HepG2 (cell line): ENCODE measurements at regions not wholly inside any gene's neighbourhood (a gene's known extent, or its start where the extent isn't known, plus 50 kb on each side); places are given as distances from the start of the nearest gene placed in this dataset.

Experiments used
- ATAC-seq: fragments of 200-7000 bp; cut with Tn5 transposase; 3 replicates; pipeline ENCODE4 v1.9.1; 2020; ENCODE audit warnings: mild to moderate bottlenecking, moderate library complexity
- BruUV-seq: library from RNA; stranded (reverse); fragments of 400-500 nt; replicated peaks from 2 replicates; lab custom pipeline; 2021; lab: Mats Ljungman, UMichigan
- CTCF ChIA-PET: fragments of 300-600 bp; formaldehyde crosslinking; extraction: SDS; loops from one replicate; lab custom pipeline; 2021; ENCODE audit warnings: low total read pairs, inconsistent platforms, low intra/inter-chr PET ratio; lab: Yijun Ruan, JAX
- POLR2A ChIA-PET: fragments of 350-600 bp; sonication (Branson Sonifier 250); formaldehyde crosslinking; loops from one replicate; lab custom pipeline; 2020; ENCODE audit warnings: antibody characterized with exemption, inconsistent platforms; lab: Yijun Ruan, JAX
- DNase-seq: peaks from one replicate; pipeline ENCODE4 v3.0.0-alpha.2; 2015; ENCODE audit warnings: low spot score
- FAIRE-seq: peaks from 3 replicates; lab custom pipeline; 2011; peaks lifted over from hg19 to GRCh38; lab: Jason Lieb, UNC
- H2AFZ ChIP-seq: one replicate; pipeline ENCODE4 v1.6.1; 2011; ENCODE audit warnings: low read length, inconsistent platforms
- H3K27ac ChIP-seq: fragments of 300-600 bp; 3 replicates; pipeline ENCODE4 v1.8.0; 2011; ENCODE audit warnings: mixed run types, mild to moderate bottlenecking, mixed read lengths, low read length, inconsistent platforms; ENCODE audit not compliant: insufficient read depth; ENCODE audit errors: extremely low read length
- H3K27me3 ChIP-seq, 2 experiments: fragments of 200-600 bp in 1 of 2; 2 replicates in 1 of 2; 3 replicates in 1 of 2; pipeline versions ENCODE4 v1.6.0 to v1.8.0; 2011; ENCODE audit warnings: low read length in 2 of 2, mild to moderate bottlenecking in 2 of 2, moderate library complexity in 2 of 2, inconsistent platforms in 1 of 2; ENCODE audit not compliant: insufficient read depth in 2 of 2, control insufficient read depth in 1 of 2
- H3K36me3 ChIP-seq, 2 experiments: fragments of 200-600 bp in 1 of 2; replicated peaks in 1 of 2; 2 replicates in 1 of 2; 3 replicates in 1 of 2; pipeline versions ENCODE4 v1.5.1 to v1.8.0; 2011; ENCODE audit warnings: low read length in 2 of 2, inconsistent platforms in 1 of 2; ENCODE audit not compliant: insufficient read depth in 2 of 2, control insufficient read depth in 1 of 2
- H3K4me1 ChIP-seq: 2 replicates; pipeline ENCODE4 v1.5.1; 2012; ENCODE audit warnings: low read length, inconsistent platforms; ENCODE audit not compliant: insufficient read depth
- H3K4me2 ChIP-seq: 2 replicates; pipeline ENCODE4 v1.6.0; 2011; ENCODE audit warnings: low read depth, low read length, inconsistent platforms
- H3K4me3 ChIP-seq, 3 experiments: fragments of 200-600 bp in 1 of 3; sonication (generic), shearing (Covaris generic) in 1 of 3; replicated peaks in 1 of 3; 2 replicates each; pipeline ENCODE4 v1.5.1; 2011 to 2016; ENCODE audit warnings: low read length in 3 of 3, inconsistent platforms in 2 of 3, low read depth in 2 of 3, mild to moderate bottlenecking in 2 of 3, control low read depth in 1 of 3, mixed read lengths in 1 of 3; ENCODE audit not compliant: insufficient read depth in 1 of 3
- H3K79me2 ChIP-seq: one replicate; pipeline ENCODE4 v1.6.1; 2011; ENCODE audit warnings: low read length, inconsistent platforms; ENCODE audit not compliant: insufficient read depth
- H3K9ac ChIP-seq: 2 replicates; pipeline ENCODE4 v1.6.0; 2011; ENCODE audit warnings: mild to moderate bottlenecking, low read depth, low read length, inconsistent platforms; ENCODE audit not compliant: insufficient read depth
- H3K9me3 ChIP-seq: 2 replicates; pipeline ENCODE4 v1.5.1; 2012; ENCODE audit warnings: mild to moderate bottlenecking, low read length
- H4K20me1 ChIP-seq: 2 replicates; pipeline ENCODE4 v1.6.0; 2011; ENCODE audit warnings: inconsistent platforms, mild to moderate bottlenecking, low read length, moderate library complexity; ENCODE audit not compliant: insufficient read depth
- SMARCE1 ChIP-seq: fragments of 450-650 bp; IDR thresholded peaks from 2 replicates; pipeline ENCODE4 v1.6.1; 2017; ENCODE audit warnings: borderline replicate concordance
- STAT5B ChIP-seq: sonication (generic); formaldehyde crosslinking; IDR thresholded peaks from 2 replicates; pipeline ENCODE4 v1.4.0; 2020; ENCODE audit warnings: missing genetic modification reagents
- in situ Hi-C: cut with HindIII; loops from 2 replicates; pipeline ENCODE4 v1.10.0; 2017; ENCODE audit warnings: low pct_unique_long_range_greater_than_20kb; ENCODE audit not compliant: extremely low pct_ligation_motif_present
- intact Hi-C: fragments of 100-400 bp; cut with micrococcal nuclease; formaldehyde crosslinking; loops from one replicate; pipeline ENCODE4 v1.10.0; 2022; ENCODE audit not compliant: unreplicated experiment
- TF ChIP-seq, protein P1 (sequence below): sonication (generic); formaldehyde crosslinking; IDR thresholded peaks from 2 replicates; pipeline ENCODE4 v1.5.0; 2020; ENCODE audit warnings: mild to moderate bottlenecking, missing genetic modification reagents, borderline replicate concordance
- TF ChIP-seq, protein P2 (sequence below): sonication (generic); formaldehyde crosslinking; conservative IDR thresholded peaks from 2 replicates; pipeline ENCODE4 v1.4.0; 2020; ENCODE audit warnings: missing genetic modification reagents
- TF ChIP-seq, protein P3 (sequence below): sonication (generic); formaldehyde crosslinking; IDR thresholded peaks from 2 replicates; pipeline ENCODE4 v1.9.0; 2021; ENCODE audit warnings: missing genetic modification reagents, borderline replicate concordance

DNA sequence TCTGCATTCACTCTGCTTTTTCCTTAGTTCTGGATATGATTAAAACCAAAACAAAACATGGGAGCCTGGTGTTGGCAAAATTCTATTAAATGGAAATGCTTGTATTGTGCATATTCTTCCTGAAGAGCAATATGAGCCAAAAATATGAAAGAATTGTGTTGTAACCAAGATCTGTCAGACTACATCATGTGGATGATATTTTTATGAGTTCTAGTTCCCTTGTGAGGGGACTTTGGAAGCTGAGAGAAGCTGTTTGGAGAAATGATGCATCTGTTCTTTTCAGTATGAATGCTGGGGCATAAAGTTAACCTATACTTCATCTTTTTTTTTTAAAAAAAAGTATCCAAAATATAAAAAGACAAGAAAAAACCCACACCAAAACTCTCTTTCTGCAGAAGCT lies 782.7 kb downstream of the ANKRD7 start:
- FAIRE-seq (no peak), DNase-seq (no peak), ATAC-seq (no peak)
- H3K4me1 ChIP-seq: no peaks in the 10 kb centered on the region
- H3K4me3 ChIP-seq: no peak overlapping the region
- H3K36me3 ChIP-seq: no peaks in the 10 kb centered on the region
- H3K9me3 ChIP-seq: no peaks in the 10 kb centered on the region
- no peak overlapping the region for H3K4me2 ChIP-seq
- ChIA-PET POLR2A (no interaction called here), CTCF (no interaction called here)
- no peaks in the 10 kb centered on the region for H3K79me2 ChIP-seq
- no peaks in the 10 kb centered on the region for H4K20me1 ChIP-seq
- intact Hi-C loops: no loop called here
- in situ Hi-C loops: no loop called here
- BruUV-seq: no TSS peak
- H3K27ac ChIP-seq: no peak overlapping the region
- H3K9ac ChIP-seq: no peak overlapping the region
- H2AFZ ChIP-seq: no peak overlapping the region
- TF ChIP-seq, protein P1, sequence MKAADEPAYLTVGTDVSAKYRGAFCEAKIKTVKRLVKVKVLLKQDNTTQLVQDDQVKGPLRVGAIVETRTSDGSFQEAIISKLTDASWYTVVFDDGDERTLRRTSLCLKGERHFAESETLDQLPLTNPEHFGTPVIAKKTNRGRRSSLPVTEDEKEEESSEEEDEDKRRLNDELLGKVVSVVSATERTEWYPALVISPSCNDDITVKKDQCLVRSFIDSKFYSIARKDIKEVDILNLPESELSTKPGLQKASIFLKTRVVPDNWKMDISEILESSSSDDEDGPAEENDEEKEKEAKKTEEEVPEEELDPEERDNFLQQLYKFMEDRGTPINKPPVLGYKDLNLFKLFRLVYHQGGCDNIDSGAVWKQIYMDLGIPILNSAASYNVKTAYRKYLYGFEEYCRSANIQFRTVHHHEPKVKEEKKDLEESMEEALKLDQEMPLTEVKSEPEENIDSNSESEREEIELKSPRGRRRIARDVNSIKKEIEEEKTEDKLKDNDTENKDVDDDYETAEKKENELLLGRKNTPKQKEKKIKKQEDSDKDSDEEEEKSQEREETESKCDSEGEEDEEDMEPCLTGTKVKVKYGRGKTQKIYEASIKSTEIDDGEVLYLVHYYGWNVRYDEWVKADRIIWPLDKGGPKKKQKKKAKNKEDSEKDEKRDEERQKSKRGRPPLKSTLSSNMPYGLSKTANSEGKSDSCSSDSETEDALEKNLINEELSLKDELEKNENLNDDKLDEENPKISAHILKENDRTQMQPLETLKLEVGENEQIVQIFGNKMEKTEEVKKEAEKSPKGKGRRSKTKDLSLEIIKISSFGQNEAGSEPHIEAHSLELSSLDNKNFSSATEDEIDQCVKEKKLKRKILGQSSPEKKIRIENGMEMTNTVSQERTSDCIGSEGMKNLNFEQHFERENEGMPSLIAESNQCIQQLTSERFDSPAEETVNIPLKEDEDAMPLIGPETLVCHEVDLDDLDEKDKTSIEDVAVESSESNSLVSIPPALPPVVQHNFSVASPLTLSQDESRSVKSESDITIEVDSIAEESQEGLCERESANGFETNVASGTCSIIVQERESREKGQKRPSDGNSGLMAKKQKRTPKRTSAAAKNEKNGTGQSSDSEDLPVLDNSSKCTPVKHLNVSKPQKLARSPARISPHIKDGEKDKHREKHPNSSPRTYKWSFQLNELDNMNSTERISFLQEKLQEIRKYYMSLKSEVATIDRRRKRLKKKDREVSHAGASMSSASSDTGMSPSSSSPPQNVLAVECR (CRISPR knock-in tag): no peak
- TF ChIP-seq STAT5B (no peak), SMARCE1 (no peak)
- TF ChIP-seq, protein P2, sequence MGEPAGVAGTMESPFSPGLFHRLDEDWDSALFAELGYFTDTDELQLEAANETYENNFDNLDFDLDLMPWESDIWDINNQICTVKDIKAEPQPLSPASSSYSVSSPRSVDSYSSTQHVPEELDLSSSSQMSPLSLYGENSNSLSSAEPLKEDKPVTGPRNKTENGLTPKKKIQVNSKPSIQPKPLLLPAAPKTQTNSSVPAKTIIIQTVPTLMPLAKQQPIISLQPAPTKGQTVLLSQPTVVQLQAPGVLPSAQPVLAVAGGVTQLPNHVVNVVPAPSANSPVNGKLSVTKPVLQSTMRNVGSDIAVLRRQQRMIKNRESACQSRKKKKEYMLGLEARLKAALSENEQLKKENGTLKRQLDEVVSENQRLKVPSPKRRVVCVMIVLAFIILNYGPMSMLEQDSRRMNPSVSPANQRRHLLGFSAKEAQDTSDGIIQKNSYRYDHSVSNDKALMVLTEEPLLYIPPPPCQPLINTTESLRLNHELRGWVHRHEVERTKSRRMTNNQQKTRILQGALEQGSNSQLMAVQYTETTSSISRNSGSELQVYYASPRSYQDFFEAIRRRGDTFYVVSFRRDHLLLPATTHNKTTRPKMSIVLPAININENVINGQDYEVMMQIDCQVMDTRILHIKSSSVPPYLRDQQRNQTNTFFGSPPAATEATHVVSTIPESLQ (CRISPR knock-in tag): no peak
- TF ChIP-seq, protein P3, sequence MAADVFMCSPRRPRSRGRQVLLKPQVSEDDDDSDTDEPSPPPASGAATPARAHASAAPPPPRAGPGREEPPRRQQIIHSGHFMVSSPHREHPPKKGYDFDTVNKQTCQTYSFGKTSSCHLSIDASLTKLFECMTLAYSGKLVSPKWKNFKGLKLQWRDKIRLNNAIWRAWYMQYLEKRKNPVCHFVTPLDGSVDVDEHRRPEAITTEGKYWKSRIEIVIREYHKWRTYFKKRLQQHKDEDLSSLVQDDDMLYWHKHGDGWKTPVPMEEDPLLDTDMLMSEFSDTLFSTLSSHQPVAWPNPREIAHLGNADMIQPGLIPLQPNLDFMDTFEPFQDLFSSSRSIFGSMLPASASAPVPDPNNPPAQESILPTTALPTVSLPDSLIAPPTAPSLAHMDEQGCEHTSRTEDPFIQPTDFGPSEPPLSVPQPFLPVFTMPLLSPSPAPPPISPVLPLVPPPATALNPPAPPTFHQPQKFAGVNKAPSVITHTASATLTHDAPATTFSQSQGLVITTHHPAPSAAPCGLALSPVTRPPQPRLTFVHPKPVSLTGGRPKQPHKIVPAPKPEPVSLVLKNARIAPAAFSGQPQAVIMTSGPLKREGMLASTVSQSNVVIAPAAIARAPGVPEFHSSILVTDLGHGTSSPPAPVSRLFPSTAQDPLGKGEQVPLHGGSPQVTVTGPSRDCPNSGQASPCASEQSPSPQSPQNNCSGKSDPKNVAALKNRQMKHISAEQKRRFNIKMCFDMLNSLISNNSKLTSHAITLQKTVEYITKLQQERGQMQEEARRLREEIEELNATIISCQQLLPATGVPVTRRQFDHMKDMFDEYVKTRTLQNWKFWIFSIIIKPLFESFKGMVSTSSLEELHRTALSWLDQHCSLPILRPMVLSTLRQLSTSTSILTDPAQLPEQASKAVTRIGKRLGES: no peak
- H3K27me3 ChIP-seq: no peaks in the 10 kb centered on the region
